ENCODE measurements at regions not wholly inside any gene's neighbourhood (a gene's known extent, or its start where the extent isn't known, plus 50 kb on each side); places are given as distances from the start of the nearest gene placed in this dataset.

- no peak for DNase-seq
- Histone ChIP-seq H3K9me3 (no peaks in the 10 kb centered on the region), H3K27me3 (no peaks in the 10 kb centered on the region), H3K4me1 (no peaks in the 10 kb centered on the region), H3K4me3 (replicated peaks in 1 of 3) (no peak overlapping the region), H3K36me3 (no peaks in the 10 kb centered on the region), H3K27ac (no peak overlapping the region)
- intact Hi-C loops (cut with DNase I), result no loop called here
- no peak for TF ChIP-seq CTCF (IDR thresholded peaks at IDR 0.05)
Measured at GRCh38 chr11:95461858-95462257, 230.9 kb upstream of the SESN3 start.

- no peak for TF ChIP-seq POLR2A (IDR thresholded peaks at IDR 0.05)
- TF ChIP-seq CTCF (IDR thresholded peaks at IDR 0.05), result no peak
- Histone ChIP-seq H3K27ac (no peak overlapping the region), H3K4me1 (no peaks in the 10 kb centered on the region), H3K27me3 (no peaks in the 10 kb centered on the region), H3K36me3 (no peaks in the 10 kb centered on the region), H3K9me3 (no peaks in the 10 kb centered on the region), H3K4me3 (replicated peaks in 1 of 3) (no peak overlapping the region)
- intact Hi-C loops (cut with DNase I), result no loop called here
- DNase-seq, result no peak
- 96 to 97% methylated on average over 2 of the region's 2 CpGs for WGBS, 2 donors
Measured at GRCh38 chr11:95461348-95461747, 230.3 kb upstream of the SESN3 start.

- 44 to 57% methylated on average over 7 of the region's 7 CpGs for WGBS, 2 donors
- Histone ChIP-seq H3K27ac (peak overlapping the region in 1 of 3 donors; percentile 13), H3K9me3 (no peaks in the 10 kb centered on the region), H3K4me1 (no peaks in the 10 kb centered on the region), H3K36me3 (no peaks in the 10 kb centered on the region), H3K27me3 (no peaks in the 10 kb centered on the region), H3K4me3 (replicated peaks in 1 of 3) (no peak overlapping the region)
- TF ChIP-seq CTCF (IDR thresholded peaks at IDR 0.05), result no peak
- no peak for TF ChIP-seq POLR2A (IDR thresholded peaks at IDR 0.05)
- intact Hi-C loops (cut with DNase I), result no loop called here
- no peak for DNase-seq
Measured at GRCh38 chr11:95459291-95460042, 228.5 kb upstream of the SESN3 start.

GRCh38 chr11:95456714-95457491 lies 225.9 kb upstream of the SESN3 start:
- Histone ChIP-seq H3K4me3 (replicated peaks in 1 of 3) (no peak overlapping the region), H3K9me3 (no peaks in the 10 kb centered on the region), H3K27ac (no peak overlapping the region), H3K36me3 (no peaks in the 10 kb centered on the region), H3K27me3 (no peaks in the 10 kb centered on the region), H3K4me1 (peaks cover 0 to 4% of the 10 kb centered on the region in 2 donors)
- TF ChIP-seq CTCF (IDR thresholded peaks at IDR 0.05) (no peak), POLR2A (IDR thresholded peaks at IDR 0.05) (no peak)
- WGBS, 2 donors, result 97 to 99% methylated on average over 7 of the region's 7 CpGs
- intact Hi-C loops (cut with DNase I), result no loop called here
- DNase-seq, result no peak
